NCI-H82 treated with DMSO at 0.1 percent for 48 hours (cell line): ENCODE measurements at regions not wholly inside any gene's neighbourhood (a gene's known extent, or its start where the extent isn't known, plus 50 kb on each side); places are given as distances from the start of the nearest gene placed in this dataset.
"Not testable (repeated sequence)": the region's sequence is repeated elsewhere in the genome, so short reads cannot be mapped to it uniquely, and the experiment has no call there.

Experiments
- DNase-seq: peaks from one replicate; lab custom pipeline; 2025; ENCODE audit not compliant: unreplicated experiment; lab: John Stamatoyannopoulos, UW

DNA sequence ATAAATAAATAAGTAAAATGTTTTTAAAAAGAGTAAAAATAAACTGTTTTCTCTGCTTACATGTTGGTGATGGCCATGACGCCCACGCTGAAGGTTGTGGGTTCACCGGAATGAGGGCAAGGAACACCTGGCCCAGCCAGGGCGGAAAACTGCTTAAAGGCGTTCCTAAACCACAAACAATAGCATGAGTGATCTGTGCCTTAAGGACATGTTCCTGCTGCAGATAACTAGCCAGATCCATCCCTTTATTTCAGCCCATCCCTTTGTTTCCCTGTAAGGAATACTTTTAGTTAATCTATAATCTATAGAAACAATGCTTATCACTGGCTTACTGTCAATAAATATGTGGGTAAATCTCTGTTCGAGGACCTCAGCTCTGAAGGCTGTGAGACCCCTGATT, 63.3 kb upstream of the CEP78 start:
- not testable (repeated sequence) for DNase-seq

GRCh38 chr9:78171651-78172050, 64.2 kb upstream of the CEP78 start:
- no peak for DNase-seq

GRCh38 chr9:78169125-78169524, 66.8 kb upstream of the CEP78 start:
- no peak for DNase-seq

- DNase-seq, result no peak
These were observed 68.5 kb upstream of the CEP78 start for GRCh38 chr9:78167356-78167755.

- DNase-seq, result no peak
These were observed 72.0 kb upstream of the CEP78 start for GRCh38 chr9:78163834-78164233.

GRCh38 chr9:78158286-78158685, 77.6 kb upstream of the CEP78 start:
- DNase-seq, result no peak

DNA sequence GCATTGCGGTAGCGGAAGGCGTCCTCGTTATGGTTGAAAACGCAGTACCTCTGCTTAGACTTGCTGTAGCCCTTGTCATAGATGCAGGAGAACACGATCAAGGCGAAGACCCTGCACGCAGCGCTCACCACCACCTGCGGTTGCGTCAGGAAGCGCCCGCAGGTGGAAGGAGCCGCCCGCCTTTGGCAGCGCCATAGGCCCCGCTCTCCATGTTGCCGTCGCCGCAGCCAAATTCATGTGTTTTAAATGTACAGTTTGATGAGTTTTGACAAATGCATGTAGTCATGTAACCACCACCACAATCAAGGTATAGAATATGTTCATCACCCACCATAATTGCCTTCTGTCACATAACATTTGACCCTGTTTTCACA, 84.9 kb upstream of the CEP78 start:
- DNase-seq, result no peak

GRCh38 chr9:78150312-78150982, 85.4 kb upstream of the CEP78 start:
- DNase-seq, result no peak

DNA sequence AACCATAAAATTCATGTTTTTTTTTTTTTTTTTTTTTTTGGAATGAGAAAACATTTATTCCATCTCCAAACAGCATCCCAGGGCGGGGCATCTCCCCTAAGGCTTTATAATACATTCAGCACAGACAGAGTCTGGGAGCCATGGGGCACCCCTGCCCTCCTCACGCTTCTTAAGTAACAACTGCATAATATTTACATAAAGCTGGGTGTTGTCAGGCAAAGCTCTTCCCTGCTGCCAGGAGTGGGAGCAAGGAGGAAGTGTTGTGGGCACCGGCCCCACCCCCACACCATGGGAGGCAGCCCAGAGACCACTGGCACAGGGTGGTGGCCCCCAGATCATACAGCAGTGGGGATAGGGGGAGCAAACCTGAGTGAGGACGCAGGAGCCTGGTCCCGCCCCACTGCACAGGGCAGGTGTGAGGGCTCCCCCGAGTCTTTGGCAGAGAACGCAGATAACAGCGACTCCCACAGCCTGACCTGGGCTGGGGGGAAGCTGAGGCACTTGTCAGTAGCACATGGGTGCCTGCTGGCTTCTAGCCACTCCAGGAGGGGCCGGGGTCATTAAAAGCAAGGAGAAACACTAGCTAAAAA, 86.1 kb upstream of the CEP78 start:
- DNase-seq, result no peak

DNA sequence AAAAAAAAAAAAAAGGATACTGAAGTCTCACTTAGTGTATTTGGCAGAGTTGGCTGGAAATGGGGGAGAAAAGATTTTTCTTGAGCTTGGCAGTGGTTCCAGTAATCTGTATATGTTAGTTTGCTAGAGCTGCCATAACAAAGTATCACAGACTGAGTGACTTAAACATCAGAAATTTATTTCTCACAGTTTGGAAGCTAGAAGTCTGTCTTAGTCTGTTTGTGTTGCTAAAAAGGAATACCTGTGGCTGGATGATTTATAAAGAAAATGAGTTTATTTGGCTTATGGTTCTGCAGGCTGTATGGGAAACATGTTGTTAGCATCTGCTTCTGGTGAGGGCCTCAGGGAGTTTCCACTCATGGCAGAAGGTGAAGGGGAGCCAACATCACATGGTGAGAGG, 89.6 kb upstream of the CEP78 start:
- DNase-seq, result no peak

DNA sequence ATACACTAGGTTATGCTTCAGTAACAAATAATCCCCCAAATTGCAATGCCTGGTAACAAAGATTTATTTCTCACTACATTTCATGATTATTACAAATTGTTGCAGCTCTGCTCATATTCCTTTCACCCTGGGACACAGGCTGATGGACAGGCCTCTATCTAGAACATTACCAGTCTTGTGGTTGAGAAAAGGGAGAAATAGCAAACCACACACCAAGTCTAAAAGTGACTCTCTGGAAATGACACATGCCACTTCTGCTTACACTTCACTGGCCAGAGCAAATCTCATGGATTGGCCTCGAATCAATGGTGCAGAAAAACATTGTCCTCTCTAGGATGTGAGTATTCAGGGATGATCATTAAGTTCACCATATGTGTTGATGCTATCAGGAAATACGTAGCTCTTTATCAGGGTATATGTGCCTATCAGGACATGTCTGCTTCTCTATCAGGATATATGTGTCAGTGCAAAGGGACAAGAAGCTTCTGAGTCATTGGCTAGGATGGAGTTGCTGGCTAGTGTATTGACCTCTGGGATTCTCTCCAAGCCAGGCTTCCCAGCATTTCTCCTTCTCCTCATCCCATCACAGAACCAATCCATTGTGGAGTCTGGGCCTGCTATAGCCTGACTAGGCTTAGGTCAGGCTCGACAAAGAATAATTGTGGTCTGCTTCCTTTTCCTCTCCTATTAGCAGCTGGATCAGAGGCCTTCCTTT, 91.1 kb upstream of the CEP78 start:
- DNase-seq, result no peak

DNA sequence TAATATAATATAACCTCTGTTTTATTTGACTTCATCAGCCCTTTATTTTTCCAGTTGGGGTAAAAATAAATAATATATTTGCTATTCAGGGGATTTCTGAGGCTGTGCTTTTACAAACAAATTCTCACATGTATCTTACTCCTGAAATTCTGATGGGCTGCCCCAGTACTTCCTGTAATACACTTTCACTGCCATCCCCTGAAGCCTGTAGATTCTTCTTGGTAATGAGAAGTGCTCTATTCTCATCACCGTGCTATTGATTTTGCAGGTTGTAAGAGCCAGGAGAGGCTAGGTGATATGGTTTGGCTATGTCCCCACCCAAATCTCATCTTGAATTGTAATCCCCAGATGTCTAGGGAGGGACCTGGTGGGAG, 91.9 kb upstream of the CEP78 start:
- no peak for DNase-seq

DNA sequence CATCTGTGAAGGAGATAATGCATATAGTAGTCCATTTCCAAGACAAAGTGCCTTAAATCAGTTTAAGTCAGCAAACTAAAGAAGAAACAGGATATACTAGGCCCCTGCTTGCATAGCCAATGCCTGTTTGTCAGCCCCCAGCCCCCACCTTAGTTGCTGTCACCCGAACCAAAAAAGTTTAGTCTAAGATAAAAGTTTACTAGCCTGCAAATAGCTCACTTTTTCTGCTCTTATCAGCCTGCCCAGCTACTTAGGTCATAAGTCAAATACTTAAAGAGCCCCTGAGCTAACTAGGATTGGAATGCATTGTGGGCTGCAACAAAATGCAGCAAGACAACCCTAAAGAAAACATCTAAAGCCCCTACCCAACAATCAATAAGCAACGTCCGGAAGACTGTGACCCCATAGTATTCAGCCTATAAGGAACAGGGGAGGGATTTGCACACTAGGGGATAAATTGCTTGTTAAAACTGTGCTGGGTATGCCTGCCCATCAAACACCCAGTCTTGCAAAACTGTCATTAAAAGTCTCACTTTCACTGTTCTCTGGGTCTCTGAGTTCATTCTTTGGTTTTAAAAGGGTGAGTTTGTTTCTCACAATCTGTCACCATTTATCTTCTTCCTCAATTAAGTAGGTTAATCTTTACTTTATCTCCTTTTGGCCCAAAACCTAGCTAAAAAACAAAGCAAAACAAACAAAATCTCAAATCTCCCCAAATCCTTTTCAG, 92.4 kb upstream of the CEP78 start:
- no peak for DNase-seq

- not testable (repeated sequence) for DNase-seq
These were observed 93.6 kb upstream of the CEP78 start for GRCh38 chr9:78142264-78142663.

GRCh38 chr9:78133751-78134150, 102.1 kb upstream of the CEP78 start:
- DNase-seq, result no peak

GRCh38 chr9:78132701-78133058, 101.1 kb upstream of the GNAQ start:
- no peak for DNase-seq

DNA sequence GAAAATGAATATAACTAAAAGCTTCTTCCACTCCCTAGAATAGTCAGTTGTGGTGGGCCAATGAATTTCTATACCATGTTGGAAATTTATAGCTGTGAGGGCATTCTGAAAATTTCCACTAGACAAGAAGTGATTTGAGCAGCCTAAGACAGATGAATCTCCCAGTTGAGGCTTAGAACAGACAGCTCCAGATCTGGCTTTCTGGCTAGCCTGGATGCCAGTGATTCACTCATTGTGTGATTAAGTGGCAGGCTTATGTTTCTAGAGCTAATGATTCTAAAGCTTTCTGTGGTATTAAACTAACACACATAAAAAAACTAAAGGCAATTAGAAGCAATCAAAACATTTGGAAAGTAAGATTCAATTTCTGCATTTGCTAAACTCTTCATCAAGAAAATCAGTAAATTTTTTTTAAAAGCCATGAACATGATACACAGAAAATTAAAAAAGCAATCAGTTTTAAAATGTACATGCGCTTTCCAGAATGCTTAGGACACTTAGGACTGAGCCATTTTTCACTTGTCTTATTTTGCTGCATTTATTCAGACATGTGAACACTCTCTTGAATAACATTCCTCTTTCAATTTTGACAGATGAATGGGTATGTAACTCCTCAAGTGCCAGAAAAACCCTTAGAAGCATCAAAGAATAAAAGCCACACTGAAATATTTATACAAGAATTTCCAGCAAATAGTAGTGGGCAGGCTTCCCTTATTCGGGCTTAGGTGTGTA, 100.5 kb upstream of the GNAQ start:
- no peak for DNase-seq

DNA sequence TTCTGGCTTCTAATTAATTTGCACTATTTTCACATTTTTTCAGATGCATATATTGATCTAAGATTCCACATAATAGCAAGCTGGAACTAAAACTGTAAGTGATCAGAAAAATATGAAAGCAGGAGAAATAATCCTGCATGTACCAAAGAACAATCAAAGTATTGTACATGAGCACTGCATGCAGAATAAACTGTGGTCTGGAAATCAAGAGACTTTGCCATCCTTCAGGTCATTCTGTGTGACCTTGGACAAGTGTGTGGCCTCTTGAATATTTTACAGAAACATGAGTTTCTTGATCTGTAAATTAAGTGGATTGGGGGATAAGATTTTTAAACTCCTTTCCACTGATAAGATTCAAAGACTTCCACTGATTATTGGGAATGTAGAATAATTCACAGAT, 99.2 kb upstream of the GNAQ start:
- DNase-seq, result no peak

- DNase-seq, result peak; percentile 6
These were observed 98.4 kb upstream of the GNAQ start for GRCh38 chr9:78130004-78130403.

- DNase-seq, result no peak
These were observed 95.9 kb upstream of the GNAQ start for GRCh38 chr9:78127279-78128225.
